NCI-H146 treated with DMSO at 0.1 percent for 48 hours (cell line): ENCODE measurements at regions not wholly inside any gene's neighbourhood (a gene's known extent, or its start where the extent isn't known, plus 50 kb on each side); places are given as distances from the start of the nearest gene placed in this dataset.
"Not testable (repeated sequence)": the region's sequence is repeated elsewhere in the genome, so short reads cannot be mapped to it uniquely, and the experiment has no call there.

Experiments used
- DNase-seq: peaks from one replicate; lab custom pipeline; 2025; ENCODE audit not compliant: unreplicated experiment; lab: John Stamatoyannopoulos, UW

GRCh38 chr7:91355695-91356435 is 91.6 kb downstream of the FZD1 start:
- no peak for DNase-seq

DNA sequence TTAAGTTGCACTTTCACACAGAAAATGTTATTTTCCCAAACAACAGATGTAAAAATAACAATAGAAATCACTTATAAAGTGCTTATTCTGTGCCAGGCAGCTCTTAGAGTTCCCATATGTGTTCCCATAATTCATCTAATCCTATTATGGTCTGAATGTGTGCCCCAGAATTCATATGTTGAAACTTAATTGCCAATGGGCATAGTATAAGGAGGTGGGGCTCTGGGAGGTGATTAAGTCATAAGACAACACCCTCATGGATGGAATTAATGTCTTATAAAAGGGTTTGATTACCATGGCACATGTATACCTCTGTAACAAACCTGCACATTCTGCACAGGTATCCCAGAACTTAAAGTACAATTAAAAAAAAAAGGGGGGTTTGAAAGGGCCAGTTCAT is 92.7 kb downstream of the FZD1 start:
- DNase-seq = no peak

GRCh38 chr7:91357379-91357778 is 93.1 kb downstream of the FZD1 start:
- DNase-seq = no peak

DNA sequence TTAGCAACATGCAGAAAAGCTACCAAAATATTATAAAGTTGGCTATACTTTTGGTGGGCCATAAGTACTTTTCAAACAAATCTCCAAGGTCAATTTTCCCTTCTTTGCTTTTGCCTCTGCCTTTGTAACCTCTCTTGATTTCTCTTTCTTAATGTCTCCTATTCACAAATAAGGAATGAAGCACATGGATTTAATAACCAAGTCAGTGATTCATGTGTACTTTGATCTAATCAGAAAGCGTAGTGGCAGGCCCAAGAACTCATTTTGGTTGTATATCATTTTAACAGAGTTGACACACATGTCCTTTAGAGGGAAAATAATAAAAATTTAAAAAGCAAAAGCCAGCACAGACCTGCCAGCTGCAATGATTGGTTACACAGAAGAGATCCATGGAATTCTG is 93.7 kb downstream of the FZD1 start:
- DNase-seq = no peak

- DNase-seq = no peak
Measured at GRCh38 chr7:91358303-91358702, 94.1 kb downstream of the FZD1 start.

DNA sequence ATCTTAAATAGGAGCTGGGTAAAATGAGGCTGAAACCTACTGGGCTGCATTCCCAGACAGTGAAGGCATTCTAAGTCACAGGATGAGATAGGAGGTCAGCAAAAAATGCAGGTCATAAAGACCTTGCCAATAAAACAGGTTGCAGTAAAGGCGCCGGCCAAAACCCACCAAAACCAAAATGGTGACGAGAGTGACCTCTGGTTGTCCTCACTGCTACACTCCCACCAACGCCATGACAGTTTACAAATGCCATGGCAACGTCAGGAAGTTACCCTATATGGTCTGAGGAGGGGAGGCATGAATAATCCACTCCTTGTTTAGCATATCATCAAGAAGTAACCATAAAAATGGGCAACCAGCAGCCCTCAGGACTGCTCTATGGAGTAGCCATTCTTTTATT is 100.9 kb downstream of the FZD1 start:
- DNase-seq = not testable (repeated sequence)

- DNase-seq = no peak
Measured at GRCh38 chr7:91366091-91366490, 101.9 kb downstream of the FZD1 start.

GRCh38 chr7:91367812-91368578 is 103.8 kb downstream of the FZD1 start:
- no peak for DNase-seq

- no peak for DNase-seq
Measured at GRCh38 chr7:91372323-91372722, 108.1 kb downstream of the FZD1 start.

DNA sequence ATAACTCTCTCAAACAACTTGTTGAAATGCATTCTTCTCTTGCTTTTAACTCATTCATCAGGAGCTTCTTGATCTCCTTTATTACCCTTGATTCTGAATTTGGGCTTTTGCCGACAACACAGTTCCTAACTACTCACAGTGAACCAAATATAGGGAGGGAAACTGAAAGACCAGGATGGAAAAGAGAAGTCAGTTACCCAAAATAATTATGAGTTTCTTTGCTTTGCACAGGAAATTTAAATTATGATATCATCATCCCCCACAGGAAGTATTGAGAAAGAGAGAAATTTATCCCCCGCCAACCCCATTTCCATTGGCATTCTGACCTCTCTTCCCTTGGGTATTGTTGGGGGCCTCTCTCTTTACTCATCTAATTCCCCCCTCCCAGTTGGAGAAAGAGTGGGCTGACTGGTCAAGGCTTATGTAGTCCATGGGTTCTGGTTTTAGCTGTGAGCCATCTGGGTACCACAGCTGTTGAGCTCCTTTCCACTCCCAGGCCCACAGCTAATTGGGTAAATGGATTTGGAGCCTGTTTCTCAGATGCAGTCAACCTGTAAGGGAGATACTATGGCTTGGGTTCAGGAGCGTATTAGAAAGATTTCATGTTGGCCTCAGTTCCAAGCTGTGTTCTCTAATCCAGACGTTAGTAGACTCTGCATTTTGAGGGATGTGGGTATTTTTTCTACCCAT is 109.0 kb downstream of the FZD1 start:
- no peak for DNase-seq

DNA sequence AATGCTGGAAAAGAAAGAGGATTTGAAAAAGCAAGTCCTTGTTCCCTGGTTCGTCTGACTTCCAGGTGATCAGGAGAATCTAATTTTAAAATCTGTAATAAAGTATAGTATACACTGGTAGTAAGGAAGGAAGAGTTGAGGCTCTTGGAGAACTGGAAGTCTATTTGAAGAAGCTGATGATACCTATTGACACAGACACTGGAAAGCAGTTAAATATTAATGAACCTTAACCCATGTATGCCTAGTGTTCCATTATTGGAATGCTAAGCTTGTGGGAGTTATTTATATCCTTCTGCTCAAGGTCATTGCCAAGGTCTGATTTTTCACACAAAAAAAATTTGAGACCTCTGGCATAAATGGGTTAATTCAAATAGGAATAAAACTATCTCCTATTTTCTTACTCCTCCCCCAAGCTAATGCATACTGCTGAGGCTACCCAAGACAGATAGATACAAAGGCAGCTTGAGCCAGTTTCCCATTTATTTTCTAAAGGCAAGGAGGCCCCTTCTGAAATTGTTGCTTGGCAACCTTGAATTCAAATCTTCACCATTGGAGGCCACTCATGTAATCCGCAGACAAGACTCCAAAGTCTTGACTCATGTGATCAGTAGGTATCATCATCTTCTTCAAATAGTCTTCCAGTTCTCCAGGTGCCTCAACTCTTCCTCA is 110.2 kb downstream of the FZD1 start:
- DNase-seq = no peak

DNA sequence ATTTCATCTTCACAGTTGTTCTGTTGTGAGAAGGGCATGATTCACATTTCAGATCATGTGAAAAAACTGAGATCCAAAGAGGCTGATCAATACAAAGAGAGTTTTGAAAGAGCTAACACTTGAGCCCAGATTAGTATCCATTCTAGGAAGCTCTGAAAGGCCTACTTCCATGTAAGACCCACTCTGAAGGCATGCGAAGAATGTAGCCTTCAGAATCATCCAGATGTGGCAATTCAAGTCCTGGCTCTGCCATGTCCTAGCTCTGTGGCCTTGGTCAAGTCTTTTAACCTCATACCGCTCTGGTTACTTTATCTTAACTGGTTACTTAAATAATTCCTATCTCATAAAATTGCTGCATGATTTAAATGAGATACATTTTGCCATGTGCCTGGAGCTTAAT is 111.1 kb downstream of the FZD1 start:
- no peak for DNase-seq

DNA sequence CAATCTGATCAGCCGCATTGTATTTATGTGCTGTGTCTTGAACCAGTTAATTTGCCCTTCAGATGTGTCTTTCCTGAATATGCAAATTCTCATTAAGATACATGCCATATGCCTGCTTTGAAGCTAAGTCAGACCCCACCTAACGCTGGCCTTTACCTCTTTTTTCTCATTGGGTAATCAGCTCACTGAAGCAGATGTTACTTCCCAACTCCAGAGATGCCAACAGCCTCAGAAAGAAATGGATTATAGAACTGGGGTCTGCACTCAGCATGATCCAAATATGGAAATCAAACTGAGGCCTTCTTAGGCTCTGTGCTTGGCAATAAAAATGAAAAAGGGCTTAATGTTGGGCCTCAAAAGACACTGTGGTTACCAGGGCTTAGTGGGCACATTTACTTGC is 113.9 kb downstream of the FZD1 start:
- no peak for DNase-seq

- no peak for DNase-seq
Measured at GRCh38 chr7:91379236-91379635, 115.0 kb downstream of the FZD1 start.

- no peak for DNase-seq
Measured at GRCh38 chr7:91379991-91380390, 115.8 kb downstream of the FZD1 start.

DNA sequence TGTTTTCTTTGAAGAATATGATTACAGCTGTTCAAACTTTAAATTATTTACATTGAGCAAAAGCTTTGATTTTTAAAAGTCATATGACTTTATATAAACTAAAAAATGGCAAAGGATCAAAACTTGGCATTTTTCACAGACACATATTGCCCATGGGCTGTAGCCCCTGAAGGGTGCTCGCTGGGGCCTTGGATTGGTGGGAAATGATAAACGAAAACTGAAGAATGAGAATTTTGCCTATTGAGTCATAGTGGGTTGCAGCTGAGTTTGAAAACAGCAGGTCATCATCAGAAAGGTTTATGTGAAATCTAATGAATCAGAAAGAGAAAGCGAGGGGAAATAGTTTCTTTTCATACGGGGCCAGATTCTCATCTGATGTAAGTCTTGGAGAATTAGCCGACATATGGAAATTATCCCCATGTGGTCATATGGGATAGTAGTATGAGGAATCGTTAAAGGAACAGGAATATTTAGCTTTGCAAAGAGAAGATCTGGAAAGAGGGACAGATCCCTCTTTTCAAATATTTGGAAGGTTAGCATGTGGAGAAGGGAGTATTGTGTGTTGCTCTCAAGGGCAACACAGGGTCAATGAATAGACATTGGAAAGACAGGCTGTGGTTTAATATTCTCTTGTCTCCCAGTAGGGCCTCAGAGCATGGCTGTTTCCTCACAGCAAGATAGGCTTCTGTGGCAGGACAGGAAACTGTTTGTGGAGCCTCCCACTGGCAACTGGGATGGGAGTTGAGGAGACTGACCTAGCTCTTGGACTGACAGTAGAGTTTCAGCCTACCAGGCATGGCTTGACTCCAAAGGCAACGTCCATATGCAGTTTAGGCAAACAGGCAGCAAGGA is 119.0 kb downstream of the FZD1 start:
- DNase-seq = no peak

DNA sequence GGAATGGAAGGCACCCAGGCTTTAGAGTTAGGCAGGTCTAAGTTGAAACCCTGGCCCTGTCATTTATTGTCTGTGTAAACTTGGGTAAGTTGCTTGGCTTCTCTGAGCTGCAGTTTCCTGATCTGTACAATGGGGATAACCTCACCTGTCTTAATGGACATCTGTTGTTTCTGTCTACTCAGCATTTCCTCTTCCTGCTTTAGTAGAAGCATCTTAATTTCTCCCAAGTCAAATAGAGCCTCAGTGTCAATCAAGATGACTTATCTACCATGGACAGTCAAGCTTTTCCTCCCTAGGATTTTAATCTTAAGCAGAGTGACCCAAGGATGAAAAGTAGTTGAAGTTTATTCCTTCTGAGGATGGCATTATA is 119.7 kb downstream of the FZD1 start:
- no peak for DNase-seq

- not testable (repeated sequence) for DNase-seq
Measured at GRCh38 chr7:91394757-91395156, 130.5 kb downstream of the FZD1 start.

DNA sequence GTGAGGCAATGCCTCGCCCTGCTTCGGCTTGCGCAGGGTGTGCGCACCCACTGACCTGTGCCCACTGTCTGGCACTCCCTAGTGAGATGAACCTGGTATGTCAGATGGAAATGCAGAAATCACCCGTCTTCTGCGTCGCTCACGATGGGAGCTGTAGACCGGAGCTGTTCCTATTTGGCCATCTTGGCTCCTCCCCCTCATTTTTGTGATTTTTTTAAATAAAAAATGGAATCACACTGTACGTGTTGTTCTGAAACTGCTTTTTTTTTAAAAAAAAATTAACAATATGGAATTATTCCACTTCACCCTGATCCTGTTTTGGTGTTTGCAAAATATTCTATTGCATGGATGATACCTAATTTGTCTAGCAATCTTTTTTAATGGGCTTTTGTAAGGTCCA is 131.1 kb downstream of the FZD1 start:
- not testable (repeated sequence) for DNase-seq

- no peak for DNase-seq
Measured at GRCh38 chr7:91397096-91397495, 132.9 kb downstream of the FZD1 start.

- peak; percentile 87 for DNase-seq
Measured at GRCh38 chr7:91397612-91398011, 133.4 kb downstream of the FZD1 start.
